ENCODE measurements at regions not wholly inside any gene's neighbourhood (a gene's known extent, or its start where the extent isn't known, plus 50 kb on each side); places are given as distances from the start of the nearest gene placed in this dataset.

GRCh38 chr4:20625426-20625825 lies 74.8 kb upstream of the PACRGL start:
- Histone ChIP-seq H2AFZ (ENCODE audit: low read length) (no peak overlapping the region), H3K79me2 (ENCODE audit: low read length) (no peaks in the 10 kb centered on the region), H3K9ac (ENCODE audit: low read length) (no peak overlapping the region), H3K4me2 (ENCODE audit: low read length) (no peak overlapping the region), H4K20me1 (ENCODE audit: low read length) (no peaks in the 10 kb centered on the region), H3K36me3 (ENCODE audit: low read depth, low read length) (no peaks in the 10 kb centered on the region), H3K4me1 (ENCODE audit: insufficient read depth, low read length) (no peaks in the 10 kb centered on the region), H3F3A (ENCODE audit: low read length, unreplicated experiment) (no peaks in the 10 kb centered on the region), H3K27ac (ENCODE audit: low read length) (no peak overlapping the region), H3K4me3 (ENCODE audit: low read length) (no peak overlapping the region), H3K9me3 (ENCODE audit: low read length) (no peaks in the 10 kb centered on the region), H3K9me2 (replicated peaks; ENCODE audit: low read length) (no peaks in the 10 kb centered on the region), H3K27me3 (ENCODE audit: low read length) (no peaks in the 10 kb centered on the region)
- no TSS peak for BruUV-seq (replicated peaks)
- intact Hi-C loops (cut with micrococcal nuclease): no loop called here
- DNase-seq (no peak), ATAC-seq (no peak)
- TF ChIP-seq EZH2phosphoT487 (IDR thresholded peaks at IDR 0.05; ENCODE audit: borderline replicate concordance, low read length) (no peak), EZH2 (IDR thresholded peaks at IDR 0.05; ENCODE audit: low read length, unreplicated experiment) (no peak)
- TF ChIP-seq, protein P1, sequence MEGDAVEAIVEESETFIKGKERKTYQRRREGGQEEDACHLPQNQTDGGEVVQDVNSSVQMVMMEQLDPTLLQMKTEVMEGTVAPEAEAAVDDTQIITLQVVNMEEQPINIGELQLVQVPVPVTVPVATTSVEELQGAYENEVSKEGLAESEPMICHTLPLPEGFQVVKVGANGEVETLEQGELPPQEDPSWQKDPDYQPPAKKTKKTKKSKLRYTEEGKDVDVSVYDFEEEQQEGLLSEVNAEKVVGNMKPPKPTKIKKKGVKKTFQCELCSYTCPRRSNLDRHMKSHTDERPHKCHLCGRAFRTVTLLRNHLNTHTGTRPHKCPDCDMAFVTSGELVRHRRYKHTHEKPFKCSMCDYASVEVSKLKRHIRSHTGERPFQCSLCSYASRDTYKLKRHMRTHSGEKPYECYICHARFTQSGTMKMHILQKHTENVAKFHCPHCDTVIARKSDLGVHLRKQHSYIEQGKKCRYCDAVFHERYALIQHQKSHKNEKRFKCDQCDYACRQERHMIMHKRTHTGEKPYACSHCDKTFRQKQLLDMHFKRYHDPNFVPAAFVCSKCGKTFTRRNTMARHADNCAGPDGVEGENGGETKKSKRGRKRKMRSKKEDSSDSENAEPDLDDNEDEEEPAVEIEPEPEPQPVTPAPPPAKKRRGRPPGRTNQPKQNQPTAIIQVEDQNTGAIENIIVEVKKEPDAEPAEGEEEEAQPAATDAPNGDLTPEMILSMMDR (conservative IDR thresholded peaks at IDR 0.05; ENCODE audit: low read depth, low read length): no peak
- ChIA-PET CTCF (no interaction called here), POLR2A (ENCODE audit: unreplicated experiment) (no interaction called here)

DNA sequence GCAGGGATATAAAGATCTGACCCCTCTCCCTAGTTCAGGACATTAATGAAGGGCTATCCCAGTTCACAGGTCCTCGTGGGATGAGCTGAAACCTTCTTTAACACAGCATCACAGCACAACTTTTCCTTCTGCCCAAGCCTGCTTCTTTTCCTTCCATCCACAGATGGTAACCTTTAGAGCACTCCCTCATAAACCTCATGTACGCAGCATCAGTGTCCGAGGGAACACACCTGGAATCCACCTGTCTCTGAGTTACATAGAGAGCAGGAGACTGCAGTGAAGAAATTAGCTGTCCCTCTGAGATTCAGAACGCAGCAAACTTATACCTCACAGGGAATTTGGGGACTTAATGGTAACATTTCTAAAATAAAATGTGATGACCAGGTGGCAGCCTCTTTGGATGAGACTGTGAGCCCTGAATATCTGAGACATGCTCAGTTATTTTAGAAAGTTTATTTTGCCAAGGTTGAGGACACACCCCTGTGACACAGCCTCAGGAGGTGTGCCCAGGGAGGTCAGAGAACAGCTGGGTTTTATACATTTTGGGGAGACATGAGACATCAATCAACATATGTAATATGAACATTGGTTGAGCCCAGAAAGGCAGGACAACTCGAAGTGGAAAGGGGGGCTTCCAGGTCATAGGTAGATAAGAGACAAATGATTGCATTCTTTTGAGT lies 73.8 kb upstream of the PACRGL start:
- Histone ChIP-seq H3K9me3 (ENCODE audit: low read length) (no peaks in the 10 kb centered on the region), H3K36me3 (ENCODE audit: low read depth, low read length) (no peaks in the 10 kb centered on the region), H2AFZ (ENCODE audit: low read length) (no peak overlapping the region), H4K20me1 (ENCODE audit: low read length) (no peaks in the 10 kb centered on the region), H3K9me2 (replicated peaks; ENCODE audit: low read length) (no peaks in the 10 kb centered on the region), H3K27ac (ENCODE audit: low read length) (no peak overlapping the region), H3F3A (ENCODE audit: low read length, unreplicated experiment) (no peaks in the 10 kb centered on the region), H3K4me2 (ENCODE audit: low read length) (no peak overlapping the region), H3K27me3 (ENCODE audit: low read length) (no peaks in the 10 kb centered on the region), H3K4me1 (ENCODE audit: insufficient read depth, low read length) (no peaks in the 10 kb centered on the region), H3K79me2 (ENCODE audit: low read length) (no peaks in the 10 kb centered on the region), H3K4me3 (ENCODE audit: low read length) (no peak overlapping the region), H3K9ac (ENCODE audit: low read length) (no peak overlapping the region)
- intact Hi-C loops (cut with micrococcal nuclease): no loop called here
- ChIA-PET POLR2A (ENCODE audit: unreplicated experiment) (no interaction called here), CTCF (no interaction called here)
- no peak for TF ChIP-seq EZH2 (IDR thresholded peaks at IDR 0.05; ENCODE audit: low read length, unreplicated experiment)
- TF ChIP-seq, protein P1 (conservative IDR thresholded peaks at IDR 0.05; ENCODE audit: low read depth, low read length): no peak
- no peak for TF ChIP-seq EZH2phosphoT487 (IDR thresholded peaks at IDR 0.05; ENCODE audit: borderline replicate concordance, low read length)
- DNase-seq (no peak), ATAC-seq (no peak)
- BruUV-seq (replicated peaks): no TSS peak

DNA sequence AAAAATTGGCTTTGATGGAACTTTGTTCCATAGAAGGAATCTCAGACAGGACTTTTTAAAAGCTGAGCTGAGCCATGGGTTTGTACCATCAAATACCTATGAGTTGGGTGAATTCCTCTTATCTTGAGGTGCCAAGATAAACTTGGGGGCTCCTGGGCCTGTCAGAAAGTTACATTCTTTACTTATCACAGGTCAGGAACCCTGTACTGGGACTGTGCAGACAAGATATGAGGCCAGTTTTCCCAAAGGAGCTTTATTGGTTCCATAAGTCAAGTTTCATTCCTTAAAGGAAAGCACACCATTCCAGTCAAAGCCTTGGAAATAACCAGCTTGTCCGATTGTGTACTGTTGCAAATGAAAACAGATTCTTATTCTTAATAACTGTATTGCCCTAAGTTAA lies 72.4 kb upstream of the PACRGL start:
- intact Hi-C loops (cut with micrococcal nuclease): no loop called here
- no peaks in the 10 kb centered on the region for H3K27me3 ChIP-seq (ENCODE audit: low read length)
- no peaks in the 10 kb centered on the region for H3K79me2 ChIP-seq (ENCODE audit: low read length)
- no peaks in the 10 kb centered on the region for H4K20me1 ChIP-seq (ENCODE audit: low read length)
- no peaks in the 10 kb centered on the region for H3K9me3 ChIP-seq (ENCODE audit: low read length)
- ChIA-PET POLR2A (ENCODE audit: unreplicated experiment) (no interaction called here), CTCF (no interaction called here)
- no TSS peak for BruUV-seq (replicated peaks)
- no peak for TF ChIP-seq EZH2 (IDR thresholded peaks at IDR 0.05; ENCODE audit: low read length, unreplicated experiment)
- no peak for TF ChIP-seq EZH2phosphoT487 (IDR thresholded peaks at IDR 0.05; ENCODE audit: borderline replicate concordance, low read length)
- TF ChIP-seq, protein P1 (conservative IDR thresholded peaks at IDR 0.05; ENCODE audit: low read depth, low read length): no peak
- no peaks in the 10 kb centered on the region for H3F3A ChIP-seq (ENCODE audit: low read length, unreplicated experiment)
- H3K4me3 ChIP-seq (ENCODE audit: low read length): no peak overlapping the region
- H3K4me1 ChIP-seq (ENCODE audit: insufficient read depth, low read length): no peaks in the 10 kb centered on the region
- H3K9ac ChIP-seq (ENCODE audit: low read length): no peak overlapping the region
- H3K27ac ChIP-seq (ENCODE audit: low read length): no peak overlapping the region
- ATAC-seq (no peak), DNase-seq (no peak)
- no peaks in the 10 kb centered on the region for H3K36me3 ChIP-seq (ENCODE audit: low read depth, low read length)
- no peak overlapping the region for H2AFZ ChIP-seq (ENCODE audit: low read length)
- no peak overlapping the region for H3K4me2 ChIP-seq (ENCODE audit: low read length)
- no peaks in the 10 kb centered on the region for H3K9me2 ChIP-seq (replicated peaks; ENCODE audit: low read length)
